GM12892 (cell line): ENCODE measurements at regions not wholly inside any gene's neighbourhood (a gene's known extent, or its start where the extent isn't known, plus 50 kb on each side); places are given as distances from the start of the nearest gene placed in this dataset.

Source experiments
- POLR2A ChIP-seq: IDR thresholded peaks from 2 replicates; pipeline ENCODE4 v1.6.1; 2011; ENCODE audit warnings: low read depth, low read length, control low read depth
- POLR2AphosphoS5 ChIP-seq: IDR thresholded peaks from 2 replicates; pipeline ENCODE4 v1.6.1; 2011; ENCODE audit warnings: low read depth, low read length, control low read depth

GRCh38 chr6:85961746-85962145 is 319.1 kb upstream of the SYNCRIP start:
- TF ChIP-seq POLR2AphosphoS5 (no peak), POLR2A (no peak)
